ENCODE measurements at regions not wholly inside any gene's neighbourhood (a gene's known extent, or its start where the extent isn't known, plus 50 kb on each side); places are given as distances from the start of the nearest gene placed in this dataset.
"Not testable (repeated sequence)": the region's sequence is repeated elsewhere in the genome, so short reads cannot be mapped to it uniquely, and the experiment has no call there.

DNA sequence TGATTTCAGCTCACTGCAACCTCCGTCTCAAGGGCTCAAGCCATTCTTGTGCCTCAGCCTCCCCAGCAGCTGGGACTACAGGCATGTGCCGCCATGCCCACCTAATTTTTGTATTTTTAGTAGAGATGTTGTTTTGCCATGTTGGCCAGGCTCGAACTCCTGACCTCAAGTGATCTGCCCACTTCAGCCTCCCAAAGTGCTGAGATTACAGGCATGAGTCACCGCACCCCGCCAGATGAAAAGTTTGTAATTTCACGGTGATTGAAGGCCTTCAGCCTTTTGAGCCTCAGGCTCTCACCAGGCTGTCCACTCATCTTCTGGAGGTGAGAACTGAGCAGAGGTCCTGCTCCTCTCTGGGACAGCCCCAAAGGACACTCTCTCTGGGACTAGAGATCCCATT lies 103.2 kb downstream of the HIF1AN start:
- not testable (repeated sequence) for TF ChIP-seq CTCF, POLR2A, EP300 (IDR thresholded peaks at IDR 0.05)

All from tibial nerve (tissue), 4 donors.